ELF-1 (cell line): ENCODE measurements at regions not wholly inside any gene's neighbourhood (a gene's known extent, or its start where the extent isn't known, plus 50 kb on each side); places are given as distances from the start of the nearest gene placed in this dataset.

Experiments
- DNase-seq: peaks from one replicate; pipeline ENCODE4 v3.0.0-alpha.2; 2016; ENCODE audit warnings: low read depth, low spot score

GRCh38 chr4:173930329-173930967 is 353.0 kb downstream of the FBXO8 start:
- no peak for DNase-seq

- DNase-seq: no peak
Observed at GRCh38 chr4:173929921-173930320, 353.5 kb downstream of the FBXO8 start.

DNA sequence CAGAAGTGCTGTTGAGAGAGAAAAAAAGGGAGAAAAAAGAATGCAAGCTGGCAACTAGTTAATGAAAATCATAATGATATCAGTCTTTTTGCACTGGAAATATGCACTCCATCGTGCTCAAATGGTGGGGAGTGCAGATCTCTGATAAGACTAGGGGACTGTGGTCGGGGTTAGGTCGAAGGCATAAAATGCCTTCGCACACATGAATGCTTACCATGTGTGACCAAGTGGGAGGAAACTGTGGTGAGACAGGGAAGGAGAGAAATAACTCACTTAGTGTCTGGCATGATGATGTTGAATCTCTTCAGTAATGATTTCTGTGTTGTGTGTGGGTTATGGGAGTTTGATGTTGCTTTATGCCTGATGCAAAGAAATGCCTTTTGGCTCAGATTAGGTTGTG is 358.9 kb downstream of the FBXO8 start:
- DNase-seq: no peak

DNA sequence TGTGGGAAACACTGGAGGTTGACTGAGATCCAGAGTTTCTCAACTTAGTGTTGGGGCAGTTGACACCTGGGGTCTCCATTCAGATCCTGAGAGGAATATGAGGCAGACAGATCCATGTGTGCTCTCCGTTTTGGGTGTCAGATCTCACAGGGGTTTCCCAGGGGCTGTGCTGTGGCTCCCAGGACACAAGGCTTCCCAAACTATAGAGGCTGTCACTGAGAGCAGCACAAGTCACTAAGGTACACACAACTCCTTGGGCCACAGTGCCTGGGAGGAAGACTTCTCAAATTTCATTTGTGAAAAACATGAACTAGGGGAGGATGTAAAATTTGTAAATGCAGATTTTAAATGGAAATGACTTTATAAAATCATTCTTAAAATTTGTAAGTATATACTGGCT is 363.6 kb downstream of the FBXO8 start:
- no peak for DNase-seq

- no peak for DNase-seq
Observed at GRCh38 chr4:173919196-173919595, 364.3 kb downstream of the FBXO8 start.

GRCh38 chr4:173917255-173917960 is 366.1 kb downstream of the FBXO8 start:
- no peak for DNase-seq

GRCh38 chr4:173913496-173913895 is 370.0 kb downstream of the FBXO8 start:
- no peak for DNase-seq

GRCh38 chr4:173912384-173912783 is 371.1 kb downstream of the FBXO8 start:
- DNase-seq: no peak

DNA sequence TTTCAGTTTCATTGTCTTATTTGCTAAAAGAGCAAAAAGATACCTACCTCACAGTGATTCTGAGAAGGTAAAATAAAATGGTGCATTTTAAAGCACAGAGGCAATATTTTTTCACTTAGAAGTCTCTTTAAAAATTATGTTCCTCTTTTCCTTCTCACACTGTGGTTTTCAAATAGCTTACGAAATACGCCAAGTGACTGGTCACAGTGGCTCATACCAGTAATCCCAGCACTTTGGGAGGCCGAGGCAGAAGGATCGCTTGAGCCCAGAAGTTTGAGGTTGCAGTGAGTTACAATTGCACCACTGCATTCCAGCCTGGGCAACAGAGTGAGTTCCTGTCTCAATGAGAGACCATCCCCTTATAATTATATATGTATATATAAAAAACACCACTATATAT is 372.6 kb downstream of the FBXO8 start:
- DNase-seq: no peak

- no peak for DNase-seq
Observed at GRCh38 chr4:173909294-173909693, 374.2 kb downstream of the FBXO8 start.

DNA sequence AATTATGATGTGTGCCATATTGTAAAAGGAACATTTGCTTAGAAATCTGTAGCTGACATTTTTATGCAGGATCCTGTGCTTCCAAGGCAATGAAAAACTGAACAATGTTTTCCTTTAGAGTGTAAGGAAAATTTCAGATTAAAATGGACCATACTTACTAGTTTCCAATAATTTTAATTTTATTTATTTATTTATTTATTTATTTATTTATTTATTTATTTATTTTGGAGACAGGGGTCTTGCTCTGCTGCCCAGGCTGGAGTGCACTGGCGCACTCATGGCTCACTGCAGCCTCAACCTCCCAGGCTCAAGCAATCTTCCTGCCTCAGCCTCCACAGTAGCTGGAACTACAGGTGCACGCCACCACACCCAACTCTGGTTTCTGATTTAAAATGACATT is 369.8 kb upstream of the HAND2 start:
- DNase-seq: no peak

DNA sequence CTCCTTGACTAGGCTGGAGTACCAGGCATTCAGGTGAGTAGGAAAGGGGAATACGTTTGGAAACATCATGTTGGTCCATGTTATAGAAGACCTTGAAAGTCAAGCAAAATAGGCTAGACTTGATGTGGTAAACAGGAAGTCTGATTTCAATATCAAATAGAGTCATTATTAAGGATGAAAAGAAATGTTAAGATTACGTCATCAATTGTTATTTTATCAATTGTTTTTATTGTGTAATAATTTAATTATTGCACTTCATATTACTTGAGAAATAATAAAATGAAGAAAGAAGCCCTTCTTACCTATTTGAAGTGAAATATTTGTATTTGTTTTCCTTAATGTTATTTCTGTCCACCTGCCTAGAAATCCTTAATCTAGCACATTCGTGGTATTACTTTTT is 361.0 kb upstream of the HAND2 start:
- no peak for DNase-seq

DNA sequence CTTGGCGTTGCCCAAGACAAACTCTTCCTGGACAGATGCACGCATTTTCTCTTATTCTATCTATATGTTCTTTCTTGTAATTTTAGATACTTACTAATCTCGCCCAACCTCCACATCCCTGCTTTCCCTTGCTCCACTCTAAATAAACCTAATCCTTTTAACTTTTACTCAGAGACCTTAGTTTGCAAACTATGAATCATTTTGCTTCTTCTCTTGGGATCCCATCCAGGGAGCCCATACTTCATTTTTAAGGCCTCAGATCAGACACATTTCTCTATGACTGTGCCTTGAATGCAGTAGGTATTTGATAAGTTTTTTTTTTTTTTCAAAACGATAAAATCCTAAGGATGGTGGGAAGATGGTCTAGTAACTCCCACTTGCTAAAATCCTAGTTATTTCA is 353.8 kb upstream of the HAND2 start:
- no peak for DNase-seq

GRCh38 chr4:173880897-173881296 is 350.9 kb upstream of the HAND2 start:
- DNase-seq: no peak

- DNase-seq: no peak
Observed at GRCh38 chr4:173879509-173879908, 349.5 kb upstream of the HAND2 start.

DNA sequence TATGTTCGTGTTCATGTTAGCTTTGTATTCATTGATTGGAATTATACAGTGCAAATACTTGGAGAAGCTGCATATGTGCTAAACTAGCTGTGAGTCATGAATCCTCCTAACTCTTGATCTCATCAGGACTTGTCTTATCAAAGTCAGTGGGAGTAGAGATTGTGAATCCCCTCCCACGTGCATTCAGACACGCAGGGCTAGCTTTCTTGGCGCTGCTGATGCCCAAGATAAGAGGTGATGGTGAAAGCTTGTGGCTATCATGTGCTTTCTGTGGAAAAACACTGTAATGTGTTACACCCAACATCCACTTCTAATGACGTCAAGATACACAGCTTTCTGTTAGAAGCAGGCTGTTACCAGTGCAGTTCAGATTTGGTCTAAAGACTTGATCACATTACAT is 348.7 kb upstream of the HAND2 start:
- DNase-seq: peak; percentile 19

- DNase-seq: no peak
Observed at GRCh38 chr4:173871643-173872042, 341.6 kb upstream of the HAND2 start.

DNA sequence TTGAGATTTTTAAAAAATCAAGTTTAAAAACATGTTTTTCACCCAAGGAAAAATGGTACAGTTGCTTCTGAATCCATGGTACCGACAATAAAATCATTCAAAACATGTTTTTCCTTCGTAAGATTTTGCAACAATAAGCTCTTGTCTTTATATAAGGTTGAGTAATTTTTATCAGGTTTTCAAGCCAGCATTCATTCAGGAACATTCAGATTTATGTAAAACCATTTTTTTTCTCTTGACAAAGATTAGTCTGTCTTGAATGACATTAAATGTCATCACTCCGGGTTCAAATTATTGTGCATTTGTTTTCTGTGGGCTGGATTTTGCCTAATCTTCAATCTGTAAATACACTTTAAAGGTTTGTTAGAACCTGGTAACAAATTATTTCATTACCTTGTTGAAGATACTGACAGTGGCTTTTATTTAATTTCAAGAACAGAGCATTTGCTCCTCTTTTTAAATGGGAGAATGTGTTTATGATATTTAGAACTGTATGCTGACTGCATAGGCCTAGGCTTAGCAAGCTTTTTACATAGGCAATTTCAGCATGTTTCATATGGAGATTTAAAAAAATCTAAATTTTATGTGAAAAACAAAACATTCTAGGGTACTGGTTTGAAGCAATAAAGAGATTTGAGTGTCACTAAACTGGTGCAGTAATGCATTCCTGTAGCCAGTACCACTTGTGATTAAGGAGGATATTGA is 336.4 kb upstream of the HAND2 start:
- DNase-seq: no peak

DNA sequence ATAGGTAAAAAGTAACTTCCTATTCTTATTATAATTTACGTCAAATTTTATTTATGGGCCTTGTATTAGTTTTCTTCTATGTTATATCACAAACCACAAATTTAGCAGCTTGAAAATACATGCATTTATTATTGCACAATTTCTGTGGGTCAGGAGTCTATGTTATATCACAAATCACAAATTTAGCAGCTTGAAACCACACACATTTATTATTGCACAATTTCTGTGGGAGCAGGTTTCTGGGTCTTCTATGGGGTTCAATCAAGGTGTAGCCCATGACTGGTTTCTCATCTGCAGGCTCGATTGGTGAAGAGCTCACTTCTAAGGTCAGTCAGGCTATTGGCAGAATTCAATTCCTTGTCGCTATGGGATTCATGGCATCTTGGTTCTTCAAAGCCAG is 332.7 kb upstream of the HAND2 start:
- DNase-seq: no peak

DNA sequence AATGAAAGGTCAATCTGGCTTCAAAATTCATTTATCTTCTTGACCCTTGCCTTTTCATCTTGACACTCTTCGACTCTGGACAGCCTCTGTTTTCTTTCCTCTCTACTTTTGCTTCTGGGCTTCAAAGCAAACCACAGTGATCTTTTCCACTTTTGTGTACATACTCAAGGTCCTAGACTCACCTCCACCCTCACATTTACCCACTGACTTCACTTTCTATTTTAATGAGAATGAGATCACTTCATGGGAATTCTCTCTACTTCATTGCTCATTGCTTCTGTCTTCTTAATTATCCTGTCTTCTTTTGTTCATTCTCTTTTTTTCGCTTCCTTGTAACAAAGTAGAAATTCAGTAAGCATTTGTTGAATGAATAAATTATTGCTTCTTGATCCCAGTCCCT is 330.1 kb upstream of the HAND2 start:
- no peak for DNase-seq

- no peak for DNase-seq
Observed at GRCh38 chr4:173859091-173859713, 329.2 kb upstream of the HAND2 start.

DNA sequence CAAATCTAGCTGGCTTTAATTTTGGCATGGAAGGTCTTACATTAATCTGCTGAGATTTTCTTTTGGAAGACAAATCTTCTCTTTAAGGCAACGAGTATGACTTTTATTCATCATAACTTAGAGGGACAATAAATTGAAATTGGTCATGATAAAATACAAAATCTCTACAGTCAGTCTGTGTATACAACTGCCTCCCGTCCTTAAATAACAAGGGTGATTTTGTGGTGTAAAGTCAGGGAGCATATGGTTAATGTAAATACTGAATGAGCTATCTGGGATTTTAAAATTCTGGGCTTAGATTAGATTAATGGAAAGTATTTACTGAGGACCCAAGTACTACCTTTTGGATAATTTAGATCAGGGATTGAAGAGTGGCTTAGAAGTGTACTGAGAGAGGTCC is 328.4 kb upstream of the HAND2 start:
- DNase-seq: no peak

- DNase-seq: no peak
Observed at GRCh38 chr4:173857828-173858227, 327.8 kb upstream of the HAND2 start.
